GM23338 (cell line): ENCODE measurements at regions not wholly inside any gene's neighbourhood (a gene's known extent, or its start where the extent isn't known, plus 50 kb on each side); places are given as distances from the start of the nearest gene placed in this dataset.
A peak's percentile ranks its signal among the peaks of the same experiment; 100 is the strongest.

Source experiments
- ATAC-seq: fragments of 200-7000 bp; cut with Tn5 transposase; 3 replicates; pipeline ENCODE4 v1.9.1; 2020
- DNase-seq: peaks from one replicate; pipeline ENCODE4 v3.0.0-alpha.2; 2015; ENCODE audit warnings: low spot score
- H2AFZ ChIP-seq: fragments of 200-600 bp; sonication (generic); 2 replicates; pipeline ENCODE4 v1.8.0; 2016; ENCODE audit warnings: antibody characterized with exemption, mild to moderate bottlenecking, moderate library complexity
- H3F3A ChIP-seq: fragments of 200-600 bp; sonication (generic); replicated peaks from 2 replicates; pipeline ENCODE4 v1.8.0; 2017; ENCODE audit warnings: antibody characterized with exemption, mixed run types, low read depth
- H3K27ac ChIP-seq: fragments of 200-600 bp; sonication (generic); 2 replicates; pipeline ENCODE4 v1.6.1; 2016; ENCODE audit warnings: low read depth
- H3K27me3 ChIP-seq: fragments of 200-600 bp; sonication (generic); 2 replicates; pipeline ENCODE4 v1.8.0; 2016; ENCODE audit warnings: mild to moderate bottlenecking, mixed run types, moderate library complexity; ENCODE audit not compliant: insufficient read depth
- H3K36me3 ChIP-seq: fragments of 200-600 bp; sonication (generic); 2 replicates; pipeline ENCODE4 v1.8.0; 2016; ENCODE audit warnings: mild to moderate bottlenecking; ENCODE audit not compliant: insufficient read depth
- H3K4me1 ChIP-seq: fragments of 200-600 bp; sonication (generic); 2 replicates; pipeline ENCODE4 v1.8.0; 2016; ENCODE audit warnings: mild to moderate bottlenecking, moderate library complexity; ENCODE audit not compliant: insufficient read depth
- H3K4me2 ChIP-seq: fragments of 200-600 bp; sonication (generic); 2 replicates; pipeline ENCODE4 v1.7.1; 2017; ENCODE audit warnings: mixed run types
- H3K4me3 ChIP-seq: fragments of 200-600 bp; sonication (generic); 2 replicates; pipeline ENCODE4 v1.6.1; 2016; ENCODE audit warnings: mixed run types
- H3K79me2 ChIP-seq: fragments of 200-600 bp; sonication (generic); replicated peaks from 2 replicates; pipeline ENCODE4 v1.8.0; 2017; ENCODE audit warnings: mild to moderate bottlenecking; ENCODE audit not compliant: insufficient read depth
- H3K9me2 ChIP-seq: fragments of 200-600 bp; sonication (generic); 2 replicates; pipeline ENCODE4 v1.8.0; 2017; ENCODE audit not compliant: insufficient read depth
- H4K20me1 ChIP-seq: fragments of 200-600 bp; sonication (generic); replicated peaks from 2 replicates; pipeline ENCODE4 v1.8.0; 2017; ENCODE audit warnings: mild to moderate bottlenecking; ENCODE audit not compliant: insufficient read depth
- H3K27ac Mint-ChIP-seq: 2 replicates; pipeline ENCODE4 v1.8.0; 2020; ENCODE audit warnings: inconsistent platforms, mild to moderate bottlenecking, moderate library complexity, mixed read lengths
- H3K27me3 Mint-ChIP-seq: 3 replicates; pipeline ENCODE4 v1.8.0; 2022; ENCODE audit warnings: low read depth, mild to moderate bottlenecking, moderate library complexity, mixed read lengths, inconsistent platforms; ENCODE audit not compliant: insufficient read depth, poor library complexity
- H3K36me3 Mint-ChIP-seq: 3 replicates; pipeline ENCODE4 v1.8.0; 2021; ENCODE audit warnings: low read depth, mild to moderate bottlenecking, inconsistent platforms, moderate library complexity, mixed read lengths
- H3K4me1 Mint-ChIP-seq: 3 replicates; pipeline ENCODE4 v1.8.0; 2020; ENCODE audit warnings: mild to moderate bottlenecking, inconsistent platforms, mixed read lengths
- H3K4me3 Mint-ChIP-seq: 3 replicates; pipeline ENCODE4 v1.8.0; 2021; ENCODE audit warnings: moderate library complexity, mild to moderate bottlenecking, inconsistent platforms, mixed read lengths
- H3K9me3 Mint-ChIP-seq: 3 replicates; pipeline ENCODE4 v1.8.0; 2020; ENCODE audit warnings: moderate library complexity, mild to moderate bottlenecking, inconsistent platforms, mixed read lengths
- CREB1 ChIP-seq: fragments of 250-450 bp; sonication (Bioruptor Pico); IDR thresholded peaks from 2 replicates; pipeline ENCODE4 v1.5.0; 2020; ENCODE audit warnings: low read depth, mild to moderate bottlenecking, moderate library complexity
- CTCF ChIP-seq, 2 experiments: fragments of 200-600 bp in 1 of 2; sonication (generic) in 1 of 2; conservative IDR thresholded peaks; 2 replicates each; pipeline versions ENCODE4 v1.5.1 to v1.6.1; 2016 to 2017; ENCODE audit warnings: antibody characterized with exemption in 2 of 2, low read depth in 2 of 2, mild to moderate bottlenecking in 2 of 2, moderate library complexity in 1 of 2
- ETS1 ChIP-seq: IDR thresholded peaks from 2 replicates; pipeline ENCODE4 v1.6.1; 2016; ENCODE audit warnings: antibody characterized with exemption
- STAT1 ChIP-seq: IDR thresholded peaks from one replicate; pipeline ENCODE4 v1.6.1; 2016; ENCODE audit warnings: antibody characterized with exemption; ENCODE audit not compliant: unreplicated experiment
- ZNF114 ChIP-seq: fragments of 250-450 bp; sonication (Bioruptor Pico); IDR thresholded peaks from 2 replicates; pipeline ENCODE4 v1.5.0; 2020; ENCODE audit warnings: mild to moderate bottlenecking, moderate library complexity
- ZNF331 ChIP-seq: fragments of 250-450 bp; sonication (Bioruptor Pico); IDR thresholded peaks from 2 replicates; pipeline ENCODE4 v1.5.0; 2020; ENCODE audit warnings: low read depth, mild to moderate bottlenecking, moderate library complexity
- TF ChIP-seq, protein P1 (sequence below): fragments of 250-450 bp; sonication (Bioruptor Pico); IDR thresholded peaks from 2 replicates; pipeline ENCODE4 v1.5.0; 2020; ENCODE audit warnings: mild to moderate bottlenecking, moderate library complexity
- TF ChIP-seq, protein P2 (sequence below): IDR thresholded peaks from one replicate; pipeline ENCODE4 v1.6.1; 2018; ENCODE audit warnings: antibody characterized with exemption; ENCODE audit not compliant: unreplicated experiment

DNA sequence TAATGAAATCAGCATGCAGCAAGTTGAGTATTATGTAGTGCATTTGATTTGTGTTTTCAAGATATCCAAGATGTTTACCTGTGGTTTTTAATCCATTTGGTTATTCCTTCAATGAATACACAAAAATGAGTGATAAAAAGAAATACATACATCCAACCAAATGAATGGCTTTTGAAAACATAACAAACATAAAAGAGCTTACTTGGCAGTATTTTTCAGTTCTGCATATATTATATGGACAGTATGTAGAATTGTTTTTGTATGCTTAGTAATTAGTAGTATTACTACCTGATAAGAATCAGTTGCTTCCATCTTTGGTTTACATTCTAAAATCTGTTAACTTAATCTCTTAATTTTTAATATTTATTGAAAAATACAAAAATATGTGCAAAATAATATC, 908.9 kb upstream of the AGA start (continued):
- TF ChIP-seq, protein P1, sequence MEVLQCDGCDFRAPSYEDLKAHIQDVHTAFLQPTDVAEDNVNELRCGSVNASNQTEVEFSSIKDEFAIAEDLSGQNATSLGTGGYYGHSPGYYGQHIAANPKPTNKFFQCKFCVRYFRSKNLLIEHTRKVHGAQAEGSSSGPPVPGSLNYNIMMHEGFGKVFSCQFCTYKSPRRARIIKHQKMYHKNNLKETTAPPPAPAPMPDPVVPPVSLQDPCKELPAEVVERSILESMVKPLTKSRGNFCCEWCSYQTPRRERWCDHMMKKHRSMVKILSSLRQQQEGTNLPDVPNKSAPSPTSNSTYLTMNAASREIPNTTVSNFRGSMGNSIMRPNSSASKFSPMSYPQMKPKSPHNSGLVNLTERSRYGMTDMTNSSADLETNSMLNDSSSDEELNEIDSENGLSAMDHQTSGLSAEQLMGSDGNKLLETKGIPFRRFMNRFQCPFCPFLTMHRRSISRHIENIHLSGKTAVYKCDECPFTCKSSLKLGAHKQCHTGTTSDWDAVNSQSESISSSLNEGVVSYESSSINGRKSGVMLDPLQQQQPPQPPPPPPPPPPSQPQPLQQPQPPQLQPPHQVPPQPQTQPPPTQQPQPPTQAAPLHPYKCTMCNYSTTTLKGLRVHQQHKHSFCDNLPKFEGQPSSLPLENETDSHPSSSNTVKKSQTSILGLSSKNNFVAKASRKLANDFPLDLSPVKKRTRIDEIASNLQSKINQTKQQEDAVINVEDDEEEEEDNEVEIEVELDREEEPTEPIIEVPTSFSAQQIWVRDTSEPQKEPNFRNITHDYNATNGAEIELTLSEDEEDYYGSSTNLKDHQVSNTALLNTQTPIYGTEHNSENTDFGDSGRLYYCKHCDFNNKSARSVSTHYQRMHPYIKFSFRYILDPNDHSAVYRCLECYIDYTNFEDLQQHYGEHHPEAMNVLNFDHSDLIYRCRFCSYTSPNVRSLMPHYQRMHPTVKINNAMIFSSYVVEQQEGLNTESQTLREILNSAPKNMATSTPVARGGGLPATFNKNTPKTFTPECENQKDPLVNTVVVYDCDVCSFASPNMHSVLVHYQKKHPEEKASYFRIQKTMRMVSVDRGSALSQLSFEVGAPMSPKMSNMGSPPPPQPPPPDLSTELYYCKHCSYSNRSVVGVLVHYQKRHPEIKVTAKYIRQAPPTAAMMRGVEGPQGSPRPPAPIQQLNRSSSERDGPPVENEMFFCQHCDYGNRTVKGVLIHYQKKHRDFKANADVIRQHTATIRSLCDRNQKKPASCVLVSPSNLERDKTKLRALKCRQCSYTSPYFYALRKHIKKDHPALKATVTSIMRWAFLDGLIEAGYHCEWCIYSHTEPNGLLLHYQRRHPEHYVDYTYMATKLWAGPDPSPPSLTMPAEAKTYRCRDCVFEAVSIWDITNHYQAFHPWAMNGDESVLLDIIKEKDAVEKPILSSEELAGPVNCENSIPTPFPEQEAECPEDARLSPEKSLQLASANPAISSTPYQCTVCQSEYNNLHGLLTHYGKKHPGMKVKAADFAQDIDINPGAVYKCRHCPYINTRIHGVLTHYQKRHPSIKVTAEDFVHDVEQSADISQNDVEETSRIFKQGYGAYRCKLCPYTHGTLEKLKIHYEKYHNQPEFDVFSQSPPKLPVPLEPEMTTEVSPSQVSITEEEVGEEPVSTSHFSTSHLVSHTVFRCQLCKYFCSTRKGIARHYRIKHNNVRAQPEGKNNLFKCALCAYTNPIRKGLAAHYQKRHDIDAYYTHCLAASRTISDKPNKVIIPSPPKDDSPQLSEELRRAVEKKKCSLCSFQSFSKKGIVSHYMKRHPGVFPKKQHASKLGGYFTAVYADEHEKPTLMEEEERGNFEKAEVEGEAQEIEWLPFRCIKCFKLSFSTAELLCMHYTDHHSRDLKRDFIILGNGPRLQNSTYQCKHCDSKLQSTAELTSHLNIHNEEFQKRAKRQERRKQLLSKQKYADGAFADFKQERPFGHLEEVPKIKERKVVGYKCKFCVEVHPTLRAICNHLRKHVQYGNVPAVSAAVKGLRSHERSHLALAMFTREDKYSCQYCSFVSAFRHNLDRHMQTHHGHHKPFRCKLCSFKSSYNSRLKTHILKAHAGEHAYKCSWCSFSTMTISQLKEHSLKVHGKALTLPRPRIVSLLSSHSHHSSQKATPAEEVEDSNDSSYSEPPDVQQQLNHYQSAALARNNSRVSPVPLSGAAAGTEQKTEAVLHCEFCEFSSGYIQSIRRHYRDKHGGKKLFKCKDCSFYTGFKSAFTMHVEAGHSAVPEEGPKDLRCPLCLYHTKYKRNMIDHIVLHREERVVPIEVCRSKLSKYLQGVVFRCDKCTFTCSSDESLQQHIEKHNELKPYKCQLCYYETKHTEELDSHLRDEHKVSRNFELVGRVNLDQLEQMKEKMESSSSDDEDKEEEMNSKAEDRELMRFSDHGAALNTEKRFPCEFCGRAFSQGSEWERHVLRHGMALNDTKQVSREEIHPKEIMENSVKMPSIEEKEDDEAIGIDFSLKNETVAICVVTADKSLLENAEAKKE (CRISPR knock-in tag) = no peak
- no peak for TF ChIP-seq STAT1
- no peak for TF ChIP-seq ETS1
- TF ChIP-seq CTCF (conservative IDR thresholded peaks at IDR 0.05; ENCODE audit: low read depth in 2 of 2) = no peak
- no peak for TF ChIP-seq CREB1 (CRISPR knock-in tag)

GRCh38 chr4:178356725-178357124, 914.5 kb upstream of the AGA start:
- ATAC-seq = no peak
- TF ChIP-seq ZNF114 (CRISPR knock-in tag) (no peak), ZNF331 (CRISPR knock-in tag) (no peak), CTCF (conservative IDR thresholded peaks at IDR 0.05; ENCODE audit: low read depth in 2 of 2) (peak; percentile 43 to 62)
- TF ChIP-seq, protein P2, sequence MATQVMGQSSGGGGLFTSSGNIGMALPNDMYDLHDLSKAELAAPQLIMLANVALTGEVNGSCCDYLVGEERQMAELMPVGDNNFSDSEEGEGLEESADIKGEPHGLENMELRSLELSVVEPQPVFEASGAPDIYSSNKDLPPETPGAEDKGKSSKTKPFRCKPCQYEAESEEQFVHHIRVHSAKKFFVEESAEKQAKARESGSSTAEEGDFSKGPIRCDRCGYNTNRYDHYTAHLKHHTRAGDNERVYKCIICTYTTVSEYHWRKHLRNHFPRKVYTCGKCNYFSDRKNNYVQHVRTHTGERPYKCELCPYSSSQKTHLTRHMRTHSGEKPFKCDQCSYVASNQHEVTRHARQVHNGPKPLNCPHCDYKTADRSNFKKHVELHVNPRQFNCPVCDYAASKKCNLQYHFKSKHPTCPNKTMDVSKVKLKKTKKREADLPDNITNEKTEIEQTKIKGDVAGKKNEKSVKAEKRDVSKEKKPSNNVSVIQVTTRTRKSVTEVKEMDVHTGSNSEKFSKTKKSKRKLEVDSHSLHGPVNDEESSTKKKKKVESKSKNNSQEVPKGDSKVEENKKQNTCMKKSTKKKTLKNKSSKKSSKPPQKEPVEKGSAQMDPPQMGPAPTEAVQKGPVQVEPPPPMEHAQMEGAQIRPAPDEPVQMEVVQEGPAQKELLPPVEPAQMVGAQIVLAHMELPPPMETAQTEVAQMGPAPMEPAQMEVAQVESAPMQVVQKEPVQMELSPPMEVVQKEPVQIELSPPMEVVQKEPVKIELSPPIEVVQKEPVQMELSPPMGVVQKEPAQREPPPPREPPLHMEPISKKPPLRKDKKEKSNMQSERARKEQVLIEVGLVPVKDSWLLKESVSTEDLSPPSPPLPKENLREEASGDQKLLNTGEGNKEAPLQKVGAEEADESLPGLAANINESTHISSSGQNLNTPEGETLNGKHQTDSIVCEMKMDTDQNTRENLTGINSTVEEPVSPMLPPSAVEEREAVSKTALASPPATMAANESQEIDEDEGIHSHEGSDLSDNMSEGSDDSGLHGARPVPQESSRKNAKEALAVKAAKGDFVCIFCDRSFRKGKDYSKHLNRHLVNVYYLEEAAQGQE = no peak

More at GRCh38 chr4:178356725-178357124, 914.5 kb upstream of the AGA start:
- 0 out of 2 replicates have a peak, but pooled peaks cover 2% of the 10 kb centered on the region for H3K9me2 ChIP-seq
- no peaks in the 10 kb centered on the region for H4K20me1 ChIP-seq
- no peaks in the 10 kb centered on the region for H3F3A ChIP-seq
- peaks cover 5% of the 10 kb centered on the region; the same call in 2 of the 3 replicates for H3K9me3 Mint-ChIP-seq
- H3K4me3 ChIP-seq = no peak overlapping the region
- no peaks in the 10 kb centered on the region for H3K36me3 ChIP-seq
- H3K79me2 ChIP-seq = no peaks in the 10 kb centered on the region
- DNase-seq = peak; percentile 37
- no peaks in the 10 kb centered on the region for H3K27me3 ChIP-seq
- H3K27ac ChIP-seq = no peak overlapping the region
- H3K27me3 Mint-ChIP-seq = no peaks in the 10 kb centered on the region
- H3K4me1 ChIP-seq = no peaks in the 10 kb centered on the region
- no peak overlapping the region for H3K27ac Mint-ChIP-seq
- H3K36me3 Mint-ChIP-seq = peaks cover 4% of the 10 kb centered on the region; the same call in 2 of the 3 replicates
- no peaks in the 10 kb centered on the region for H3K4me1 Mint-ChIP-seq
- H3K4me2 ChIP-seq = no peak overlapping the region
- H2AFZ ChIP-seq = no peak overlapping the region
- H3K4me3 Mint-ChIP-seq = no peak overlapping the region
